H1 (cell line): ENCODE measurements at regions not wholly inside any gene's neighbourhood (a gene's known extent, or its start where the extent isn't known, plus 50 kb on each side); places are given as distances from the start of the nearest gene placed in this dataset.
"Not testable (repeated sequence)": the region's sequence is repeated elsewhere in the genome, so short reads cannot be mapped to it uniquely, and the experiment has no call there.

Experiments
- CTCF ChIA-PET: fragments of 300-600 bp; sonication (Branson Sonifier 250); formaldehyde crosslinking; loops from one replicate; lab custom pipeline; 2021; ENCODE audit not compliant: partially characterized antibody; lab: Charles Lee
- POLR2A ChIA-PET: fragments of 300-600 bp; sonication (Branson Sonifier 250); formaldehyde crosslinking; loops from one replicate; lab custom pipeline; 2021; ENCODE audit warnings: inconsistent platforms; ENCODE audit not compliant: partially characterized antibody; lab: Charles Lee
- DNase-seq, 2 experiments: peaks; one replicate each; pipeline versions ENCODE4 v3.0.0 to v3.0.0-alpha.2; 2010 to 2022; ENCODE audit warnings: low spot score in 2 of 2, low read depth in 1 of 2, mixed read lengths in 1 of 2
- FAIRE-seq: peaks from 2 replicates; lab custom pipeline; 2011; peaks lifted over from hg19 to GRCh38; lab: Jason Lieb, UNC
- H2AFZ ChIP-seq: 2 replicates; pipeline ENCODE4 v1.8.1; 2012; ENCODE audit warnings: low read length, inconsistent platforms
- H2AK5ac ChIP-seq: 2 replicates; pipeline ENCODE4 v1.6.1; 2013; ENCODE audit warnings: low read depth, low read length
- H2BK120ac ChIP-seq: replicated peaks from 2 replicates; pipeline ENCODE3; 2013; ENCODE audit warnings: low read depth, low read length, inconsistent platforms
- H2BK12ac ChIP-seq: 2 replicates; pipeline ENCODE4 v1.6.1; 2013; ENCODE audit warnings: low read depth, low read length
- H2BK15ac ChIP-seq: 2 replicates; pipeline ENCODE4 v1.6.1; 2013; ENCODE audit warnings: low read length
- H2BK20ac ChIP-seq: 2 replicates; pipeline ENCODE4 v1.6.1; 2013; ENCODE audit warnings: low read length
- H2BK5ac ChIP-seq: 2 replicates; pipeline ENCODE4 v1.6.1; 2013; ENCODE audit warnings: low read depth, low read length
- H3K14ac ChIP-seq: 2 replicates; pipeline ENCODE4 v1.6.1; 2013; ENCODE audit warnings: inconsistent platforms; ENCODE audit not compliant: insufficient read length
- H3K18ac ChIP-seq: 2 replicates; pipeline ENCODE4 v1.6.1; 2013; ENCODE audit warnings: low read length; ENCODE audit errors: extremely low read depth
- H3K23ac ChIP-seq: 2 replicates; pipeline ENCODE4 v1.6.1; 2013; ENCODE audit warnings: inconsistent platforms; ENCODE audit not compliant: insufficient read length
- H3K23me2 ChIP-seq: 2 replicates; pipeline ENCODE4 v1.6.1; 2013; ENCODE audit warnings: low read depth, low read length
- H3K27ac ChIP-seq: 2 replicates; pipeline ENCODE4 v1.6.1; 2011; ENCODE audit warnings: low read depth, low read length, inconsistent platforms
- H3K27me3 ChIP-seq, 4 experiments: replicated peaks in 1 of 4; 1 replicate in 1 of 4; 2 replicates in 3 of 4; pipeline versions ENCODE4 v1.6.1 to v1.8.1; 2011 to 2013; ENCODE audit warnings: low read length in 3 of 4, mild to moderate bottlenecking in 3 of 4, inconsistent platforms in 2 of 4, mixed read lengths in 2 of 4, moderate library complexity in 1 of 4; ENCODE audit not compliant: control insufficient read depth in 3 of 4, insufficient read depth in 3 of 4; ENCODE audit errors: extremely low read depth in 1 of 4
- H3K36me3 ChIP-seq, 4 experiments: 2 replicates each; pipeline versions ENCODE4 v1.6.1 to v1.8.1; 2011 to 2013; ENCODE audit warnings: mild to moderate bottlenecking in 4 of 4, low read length in 3 of 4, moderate library complexity in 2 of 4, control low read depth in 1 of 4, inconsistent platforms in 1 of 4; ENCODE audit not compliant: insufficient read depth in 4 of 4, control insufficient read depth in 2 of 4
- H3K4ac ChIP-seq: replicated peaks from 2 replicates; pipeline ENCODE3; 2013; ENCODE audit warnings: low read length, low read depth, mixed read lengths, inconsistent platforms; ENCODE audit not compliant: insufficient read length
- H3K4me1 ChIP-seq, 4 experiments: replicated peaks in 1 of 4; 1 replicate in 1 of 4; 2 replicates in 3 of 4; pipeline versions ENCODE4 v1.6.1 to v1.8.1; 2011 to 2013; ENCODE audit warnings: low read length in 3 of 4, inconsistent platforms in 2 of 4, mixed read lengths in 1 of 4; ENCODE audit not compliant: insufficient read depth in 4 of 4, control insufficient read depth in 3 of 4
- H3K4me2 ChIP-seq, 2 experiments: 2 replicates each; pipeline versions ENCODE4 v1.6.1 to v1.8.1; 2011 to 2013; ENCODE audit warnings: low read depth in 2 of 2, low read length in 2 of 2, control low read depth in 1 of 2, inconsistent platforms in 1 of 2, mild to moderate bottlenecking in 1 of 2; ENCODE audit not compliant: insufficient read depth in 1 of 2
- H3K4me3 ChIP-seq, 4 experiments: fragments of 200-600, 300-600 bp in 1 of 4; sonication (generic), shearing (Covaris generic), sonication (Bioruptor Twin) in 1 of 4; 2 replicates each; pipeline versions ENCODE4 v1.5.1 to v1.8.1; 2011 to 2016; ENCODE audit warnings: low read length in 4 of 4, low read depth in 3 of 4, control low read depth in 2 of 4, inconsistent platforms in 2 of 4, mild to moderate bottlenecking in 2 of 4, mixed read lengths in 1 of 4, moderate library complexity in 1 of 4; ENCODE audit not compliant: insufficient read depth in 2 of 4; ENCODE audit errors: extremely low read depth in 1 of 4
- H3K56ac ChIP-seq: replicated peaks from 2 replicates; pipeline ENCODE3; 2013; ENCODE audit warnings: low read depth, mild to moderate bottlenecking, mixed read lengths, low read length, inconsistent platforms; ENCODE audit not compliant: insufficient read length
- H3K79me1 ChIP-seq: 2 replicates; pipeline ENCODE4 v1.6.1; 2013; ENCODE audit warnings: low read depth, low read length, control low read depth
- H3K79me2 ChIP-seq, 2 experiments: 2 replicates each; pipeline versions ENCODE4 v1.6.1 to v1.8.1; 2012 to 2013; ENCODE audit warnings: low read length in 2 of 2, mild to moderate bottlenecking in 2 of 2, inconsistent platforms in 1 of 2; ENCODE audit not compliant: insufficient read depth in 2 of 2, control insufficient read depth in 1 of 2
- H3K9ac ChIP-seq, 4 experiments: replicated peaks in 1 of 4; 1 replicate in 1 of 4; 2 replicates in 3 of 4; pipeline versions ENCODE4 v1.6.1 to v1.8.1; 2011 to 2013; ENCODE audit warnings: low read depth in 3 of 4, low read length in 3 of 4, control low read depth in 2 of 4, mild to moderate bottlenecking in 2 of 4, moderate library complexity in 2 of 4, inconsistent platforms in 1 of 4; ENCODE audit errors: extremely low read depth in 1 of 4
- H3K9me3 ChIP-seq, 2 experiments: 2 replicates each; pipeline versions ENCODE4 v1.6.1 to v1.8.1; 2012 to 2013; ENCODE audit warnings: mild to moderate bottlenecking in 2 of 2, moderate library complexity in 2 of 2, control low read depth in 1 of 2, inconsistent platforms in 1 of 2, low read depth in 1 of 2, low read length in 1 of 2, mixed read lengths in 1 of 2; ENCODE audit not compliant: insufficient read depth in 2 of 2
- H4K20me1 ChIP-seq, 2 experiments: replicated peaks in 1 of 2; 2 replicates each; pipeline versions ENCODE3 to v1.8.1; 2011 to 2013; ENCODE audit warnings: inconsistent platforms in 2 of 2, low read length in 2 of 2, mild to moderate bottlenecking in 1 of 2; ENCODE audit not compliant: insufficient read depth in 2 of 2, control insufficient read depth in 1 of 2
- H4K5ac ChIP-seq: 2 replicates; pipeline ENCODE4 v1.6.1; 2013; ENCODE audit warnings: low read length, low read depth, mixed read lengths, inconsistent platforms; ENCODE audit not compliant: insufficient read length
- H4K8ac ChIP-seq: 2 replicates; pipeline ENCODE4 v1.8.0; 2013; ENCODE audit warnings: mild to moderate bottlenecking, moderate library complexity, low read length, inconsistent platforms; ENCODE audit not compliant: insufficient read depth; ENCODE audit errors: extremely low read depth
- H4K91ac ChIP-seq: replicated peaks from 2 replicates; pipeline ENCODE3; 2013; ENCODE audit warnings: low read length, mixed read lengths, inconsistent platforms; ENCODE audit not compliant: insufficient read length
- WGBS, 2 experiments: shearing (Covaris generic) in 1 of 2; methylation state at CpG; one replicate each; pipeline versions ENCODE4 v1.1.6 to v1.1.7; 2013 to 2015; ENCODE audit warnings: low lambda C conversion rate in 2 of 2, mixed read lengths in 2 of 2, inconsistent platforms in 1 of 2, low coverage in 1 of 2, missing lambda C conversion rate in 1 of 2; ENCODE audit not compliant: insufficient replicate concordance in 2 of 2, insufficient coverage in 1 of 2, insufficient read length in 1 of 2; ENCODE audit errors: extremely low coverage in 1 of 2, missing lambda C conversion rate in 1 of 2; 5-methylcytosine and 5-hydroxymethylcytosine counted together

GRCh38 chr2:89944267-89944666 lies 1252.8 kb downstream of the RPIA start:
- H3K23me2 ChIP-seq, H4K5ac ChIP-seq, POLR2A ChIA-PET, H3K56ac ChIP-seq, H3K4ac ChIP-seq, H3K4me3 ChIP-seq, H2BK15ac ChIP-seq, FAIRE-seq, H4K8ac ChIP-seq, H3K27ac ChIP-seq, H3K4me1 ChIP-seq, CTCF ChIA-PET, H3K9ac ChIP-seq, H2AK5ac ChIP-seq, H2BK12ac ChIP-seq, H2BK20ac ChIP-seq, H3K4me2 ChIP-seq, H2AFZ ChIP-seq, H3K79me1 ChIP-seq, H2BK5ac ChIP-seq, H3K14ac ChIP-seq, DNase-seq, H4K91ac ChIP-seq, H3K9me3 ChIP-seq, H3K18ac ChIP-seq, H3K79me2 ChIP-seq, H4K20me1 ChIP-seq, H2BK120ac ChIP-seq, H3K27me3 ChIP-seq, H3K36me3 ChIP-seq, H3K23ac ChIP-seq: not testable (repeated sequence)
- WGBS, 2 experiments: 75% methylated on average over 1 of the region's 6 CpGs; no CpG with 5 or more reads in 1 of the 2 experiments

DNA sequence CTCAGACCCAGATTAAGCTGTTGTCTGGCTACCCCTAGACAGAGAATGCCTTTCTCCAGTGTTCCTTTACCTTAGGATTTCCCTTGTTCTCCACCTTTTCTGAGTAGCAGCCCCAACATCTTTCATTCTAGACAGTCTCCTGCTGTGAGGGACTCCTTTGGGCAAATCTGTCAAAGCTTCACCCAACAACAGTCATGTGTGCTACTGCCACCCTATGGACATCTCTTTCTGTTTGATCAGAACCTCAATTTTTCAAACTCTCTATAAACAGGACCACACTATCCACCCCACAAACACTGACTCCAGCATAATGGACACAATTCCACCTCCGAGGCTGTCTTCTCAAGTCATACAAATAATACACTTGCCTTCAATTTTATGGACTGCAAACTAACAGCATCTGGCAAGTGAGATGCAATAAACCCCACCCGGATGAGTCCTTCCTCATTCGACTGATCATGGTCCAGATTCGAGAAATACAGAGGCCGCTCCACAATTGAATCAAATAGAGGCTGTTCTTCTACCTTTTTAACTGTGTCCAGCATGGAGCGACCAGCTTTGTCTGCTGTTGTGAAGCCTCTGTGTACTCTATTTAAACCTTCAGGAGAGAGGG lies 1253.6 kb downstream of the RPIA start:
- H4K20me1 ChIP-seq, CTCF ChIA-PET, POLR2A ChIA-PET, H2AK5ac ChIP-seq, H4K8ac ChIP-seq, H3K9ac ChIP-seq, H3K27me3 ChIP-seq, H2BK15ac ChIP-seq, H3K23ac ChIP-seq, H2BK12ac ChIP-seq, H3K4ac ChIP-seq, H3K4me1 ChIP-seq, H3K9me3 ChIP-seq, H3K79me2 ChIP-seq, DNase-seq, H2BK120ac ChIP-seq, H3K4me3 ChIP-seq, H3K56ac ChIP-seq, H2AFZ ChIP-seq, H3K14ac ChIP-seq, H4K91ac ChIP-seq, H2BK5ac ChIP-seq, H4K5ac ChIP-seq, H3K79me1 ChIP-seq, H3K27ac ChIP-seq, H2BK20ac ChIP-seq, FAIRE-seq, H3K23me2 ChIP-seq, H3K18ac ChIP-seq, H3K36me3 ChIP-seq, H3K4me2 ChIP-seq: not testable (repeated sequence)
- WGBS, 2 experiments: no CpG with 5 or more reads among the region's 6 CpGs
